Mucosa of descending colon (tissue), 3 donors: ENCODE measurements at regions not wholly inside any gene's neighbourhood (a gene's known extent, or its start where the extent isn't known, plus 50 kb on each side); places are given as distances from the start of the nearest gene placed in this dataset.

Experiments used
- ATAC-seq: fragments of 200-7000 bp; cut with Tn5 transposase; one replicate; pipeline ENCODE4 v1.9.1; 2020; ENCODE audit warnings: mild to moderate bottlenecking, moderate library complexity
- DNase-seq, 3 donors: peaks; one replicate each; pipeline ENCODE4 v3.0.0-alpha.2; 2020
- H3K36me3 ChIP-seq: fragments of 200-600 bp; one replicate; pipeline ENCODE4 v1.8.0; 2021; ENCODE audit warnings: low read depth, mild to moderate bottlenecking
- H3K4me1 ChIP-seq: fragments of 200-600 bp; one replicate; pipeline ENCODE4 v1.8.0; 2021; ENCODE audit warnings: low read depth, mild to moderate bottlenecking
- H3K4me3 ChIP-seq: fragments of 200-600 bp; one replicate; pipeline ENCODE4 v1.8.0; 2021; ENCODE audit warnings: mild to moderate bottlenecking
- H3K9me3 ChIP-seq: fragments of 200-600 bp; one replicate; pipeline ENCODE4 v1.8.0; 2021; ENCODE audit warnings: mild to moderate bottlenecking
- CTCF ChIP-seq: fragments of 200-600 bp; IDR thresholded peaks from one replicate; pipeline ENCODE4 v1.8.0; 2022; ENCODE audit warnings: antibody characterized with exemption, mild to moderate bottlenecking
- intact Hi-C, 2 donors: fragments of 100-400 bp; cut with DNase I in 1 of 2; cut with micrococcal nuclease in 1 of 2; formaldehyde crosslinking; loops; one replicate each; pipeline versions ENCODE4 v1.11.0 to v1.11.1; 2022; cut with DNase I, micrococcal nuclease
- donor health status: DM: no; HTN: no; CAD: no; lungs with moderate emphysema.
- donor health status: DM: no; HTN: no; CAD: no.
- donor health status: DM: no; HTN: yes; CAD: no.

GRCh38 chr15:62644889-62645742, 397.4 kb upstream of the TPM1 start:
- TF ChIP-seq CTCF: no peak

GRCh38 chr15:62647202-62647842, 395.2 kb upstream of the TPM1 start:
- H3K9me3 ChIP-seq: no peaks in the 10 kb centered on the region
- no peak for TF ChIP-seq CTCF
- peak; percentile 97 for ATAC-seq
- intact Hi-C loops: no loop called here
- peaks cover 3% of the 10 kb centered on the region for H3K4me1 ChIP-seq
- DNase-seq: peak in 2 of 3 donors; percentile 60 to 80
- H3K36me3 ChIP-seq: no peaks in the 10 kb centered on the region
- H3K4me3 ChIP-seq: no peak overlapping the region

More at GRCh38 chr15:62644889-62645742, 397.4 kb upstream of the TPM1 start:
- H3K9me3 ChIP-seq: no peaks in the 10 kb centered on the region
- intact Hi-C loops: no loop called here
- DNase-seq (no peak), ATAC-seq (no peak)
- no peaks in the 10 kb centered on the region for H3K36me3 ChIP-seq
- H3K4me1 ChIP-seq: peaks cover 3% of the 10 kb centered on the region
- no peak overlapping the region for H3K4me3 ChIP-seq

GRCh38 chr15:62647843-62648505, 394.6 kb upstream of the TPM1 start:
- Histone ChIP-seq H3K4me1 (peaks cover 3% of the 10 kb centered on the region), H3K4me3 (no peak overlapping the region), H3K36me3 (no peaks in the 10 kb centered on the region), H3K9me3 (no peaks in the 10 kb centered on the region)
- intact Hi-C loops: no loop called here
- no peak for ATAC-seq
- DNase-seq: no peak
- TF ChIP-seq CTCF: no peak

- Histone ChIP-seq H3K4me3 (no peak overlapping the region), H3K9me3 (no peaks in the 10 kb centered on the region), H3K36me3 (no peaks in the 10 kb centered on the region), H3K4me1 (peaks cover 3% of the 10 kb centered on the region)
- intact Hi-C loops: no loop called here
- TF ChIP-seq CTCF: no peak
- no peak for ATAC-seq
- peak in 1 of 3 donors; percentile 43 for DNase-seq
Measured at GRCh38 chr15:62648954-62649353, 393.6 kb upstream of the TPM1 start.

- intact Hi-C loops: no loop called here
- ATAC-seq: no peak
- H3K4me1 ChIP-seq: peaks cover 3% of the 10 kb centered on the region
Measured at GRCh38 chr15:62649793-62650420, 392.6 kb upstream of the TPM1 start.

More at GRCh38 chr15:62649793-62650420, 392.6 kb upstream of the TPM1 start:
- no peaks in the 10 kb centered on the region for H3K36me3 ChIP-seq
- no peaks in the 10 kb centered on the region for H3K9me3 ChIP-seq
- no peak for DNase-seq
- TF ChIP-seq CTCF: no peak
- no peak overlapping the region for H3K4me3 ChIP-seq
